Fibroblast of lung (primary cell): ENCODE measurements at regions not wholly inside any gene's neighbourhood (a gene's known extent, or its start where the extent isn't known, plus 50 kb on each side); places are given as distances from the start of the nearest gene placed in this dataset.

Experiments used
- DNase-seq, 2 donors: peaks; one replicate each; pipeline versions ENCODE4 v3.0.0 to v3.0.0-alpha.2; 2010; ENCODE audit warnings: low read depth in 2 of 2
- H2AFZ ChIP-seq: 2 replicates; pipeline ENCODE4 v1.5.1; 2012; ENCODE audit warnings: low read length, control low read depth, inconsistent platforms
- H3K27ac ChIP-seq: 2 replicates; pipeline ENCODE4 v1.5.1; 2011; ENCODE audit warnings: low read length, control low read depth; ENCODE audit not compliant: insufficient read depth
- H3K27me3 ChIP-seq: 2 replicates; pipeline ENCODE4 v1.5.1; 2011; ENCODE audit warnings: mild to moderate bottlenecking, low read length; ENCODE audit not compliant: control insufficient read depth, insufficient read depth
- H3K36me3 ChIP-seq: 2 replicates; pipeline ENCODE4 v1.5.1; 2011; ENCODE audit warnings: low read length; ENCODE audit not compliant: control insufficient read depth, insufficient read depth
- H3K4me1 ChIP-seq: 2 replicates; pipeline ENCODE4 v1.5.1; 2011; ENCODE audit warnings: low read length; ENCODE audit not compliant: control insufficient read depth, insufficient read depth; ENCODE audit errors: extremely low read depth
- H3K4me2 ChIP-seq: 2 replicates; pipeline ENCODE4 v1.5.1; 2011; ENCODE audit warnings: low read length, control low read depth; ENCODE audit not compliant: insufficient read depth; ENCODE audit errors: extremely low read depth
- H3K4me3 ChIP-seq, 4 experiments: fragments of 200-600 bp in 1 of 4; sonication (generic) in 1 of 4; replicated peaks in 1 of 4; 2 replicates each; pipeline ENCODE4 v1.5.1; 2011 to 2016; ENCODE audit warnings: low read length in 4 of 4, low read depth in 3 of 4, mild to moderate bottlenecking in 3 of 4, control low read depth in 2 of 4, inconsistent platforms in 1 of 4, mixed read lengths in 1 of 4; ENCODE audit not compliant: insufficient read depth in 1 of 4; ENCODE audit errors: control extremely low read depth in 1 of 4
- H3K79me2 ChIP-seq: 2 replicates; pipeline ENCODE4 v1.5.1; 2012; ENCODE audit warnings: mild to moderate bottlenecking, low read length, inconsistent platforms; ENCODE audit not compliant: control insufficient read depth, insufficient read depth
- H3K9ac ChIP-seq: 2 replicates; pipeline ENCODE4 v1.5.1; 2011; ENCODE audit warnings: mild to moderate bottlenecking, low read length, control low read depth; ENCODE audit not compliant: insufficient read depth
- H3K9me3 ChIP-seq: 2 replicates; pipeline ENCODE4 v1.5.1; 2012; ENCODE audit warnings: low read depth, low read length; ENCODE audit not compliant: control insufficient read depth, insufficient read depth
- H4K20me1 ChIP-seq: 2 replicates; pipeline ENCODE4 v1.5.1; 2011; ENCODE audit warnings: low read length; ENCODE audit not compliant: control insufficient read depth, insufficient read depth; ENCODE audit errors: extremely low read depth
- EZH2 ChIP-seq: IDR thresholded peaks from 2 replicates; pipeline ENCODE4 v1.5.1; 2012; ENCODE audit warnings: low read length, control low read depth, mild to moderate bottlenecking; ENCODE audit errors: missing control alignments
- TF ChIP-seq, protein P1 (sequence below), 2 donors: IDR thresholded peaks in 1 of 2; conservative IDR thresholded peaks in 1 of 2; 1 replicate in 1 of 2; 2 replicates in 1 of 2; pipeline ENCODE4 v1.5.1; 2011 to 2012; ENCODE audit warnings: low read length in 2 of 2, control low read depth in 1 of 2, inconsistent platforms in 1 of 2, low read depth in 1 of 2, mild to moderate bottlenecking in 1 of 2

- no peak for DNase-seq
- TF ChIP-seq, protein P1, sequence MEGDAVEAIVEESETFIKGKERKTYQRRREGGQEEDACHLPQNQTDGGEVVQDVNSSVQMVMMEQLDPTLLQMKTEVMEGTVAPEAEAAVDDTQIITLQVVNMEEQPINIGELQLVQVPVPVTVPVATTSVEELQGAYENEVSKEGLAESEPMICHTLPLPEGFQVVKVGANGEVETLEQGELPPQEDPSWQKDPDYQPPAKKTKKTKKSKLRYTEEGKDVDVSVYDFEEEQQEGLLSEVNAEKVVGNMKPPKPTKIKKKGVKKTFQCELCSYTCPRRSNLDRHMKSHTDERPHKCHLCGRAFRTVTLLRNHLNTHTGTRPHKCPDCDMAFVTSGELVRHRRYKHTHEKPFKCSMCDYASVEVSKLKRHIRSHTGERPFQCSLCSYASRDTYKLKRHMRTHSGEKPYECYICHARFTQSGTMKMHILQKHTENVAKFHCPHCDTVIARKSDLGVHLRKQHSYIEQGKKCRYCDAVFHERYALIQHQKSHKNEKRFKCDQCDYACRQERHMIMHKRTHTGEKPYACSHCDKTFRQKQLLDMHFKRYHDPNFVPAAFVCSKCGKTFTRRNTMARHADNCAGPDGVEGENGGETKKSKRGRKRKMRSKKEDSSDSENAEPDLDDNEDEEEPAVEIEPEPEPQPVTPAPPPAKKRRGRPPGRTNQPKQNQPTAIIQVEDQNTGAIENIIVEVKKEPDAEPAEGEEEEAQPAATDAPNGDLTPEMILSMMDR (conservative IDR thresholded peaks at IDR 0.05 in 1 of 2, IDR thresholded peaks at IDR 0.05 in 1 of 2; ENCODE audit: low read depth in 1 of 2, low read length in 2 of 2) = no peak
- no peak for TF ChIP-seq EZH2
- no peak overlapping the region for H2AFZ ChIP-seq
- no peaks in the 10 kb centered on the region for H3K9me3 ChIP-seq
- H3K27ac ChIP-seq = no peak overlapping the region
- H3K79me2 ChIP-seq = no peaks in the 10 kb centered on the region
- H3K4me1 ChIP-seq = no peaks in the 10 kb centered on the region
- no peaks in the 10 kb centered on the region for H3K36me3 ChIP-seq
- no peak overlapping the region for H3K4me2 ChIP-seq
- H3K4me3 ChIP-seq = no peak overlapping the region
- H4K20me1 ChIP-seq = no peaks in the 10 kb centered on the region
- H3K27me3 ChIP-seq = no peaks in the 10 kb centered on the region
- H3K9ac ChIP-seq = no peak overlapping the region
Measured at GRCh38 chr13:70484931-70485330, 376.7 kb upstream of the KLHL1 start.

- TF ChIP-seq, protein P1 (conservative IDR thresholded peaks at IDR 0.05 in 1 of 2, IDR thresholded peaks at IDR 0.05 in 1 of 2; ENCODE audit: low read depth in 1 of 2, low read length in 2 of 2) = no peak
- TF ChIP-seq EZH2 = no peak
- Histone ChIP-seq H2AFZ (no peak overlapping the region), H3K27me3 (no peaks in the 10 kb centered on the region), H3K4me3 (no peak overlapping the region), H3K4me2 (no peak overlapping the region), H3K9ac (no peak overlapping the region), H4K20me1 (no peaks in the 10 kb centered on the region), H3K36me3 (no peaks in the 10 kb centered on the region), H3K79me2 (no peaks in the 10 kb centered on the region), H3K9me3 (no peaks in the 10 kb centered on the region), H3K27ac (no peak overlapping the region), H3K4me1 (no peaks in the 10 kb centered on the region)
- no peak for DNase-seq
Measured at GRCh38 chr13:70483599-70484276, 375.5 kb upstream of the KLHL1 start.

GRCh38 chr13:70473907-70474306 is 365.7 kb upstream of the KLHL1 start:
- Histone ChIP-seq H3K79me2 (no peaks in the 10 kb centered on the region), H2AFZ (no peak overlapping the region), H3K4me2 (no peak overlapping the region), H4K20me1 (no peaks in the 10 kb centered on the region), H3K4me1 (no peaks in the 10 kb centered on the region), H3K9me3 (no peaks in the 10 kb centered on the region), H3K9ac (no peak overlapping the region), H3K27ac (no peak overlapping the region), H3K4me3 (no peak overlapping the region), H3K27me3 (no peaks in the 10 kb centered on the region), H3K36me3 (no peaks in the 10 kb centered on the region)
- TF ChIP-seq, protein P1 (conservative IDR thresholded peaks at IDR 0.05 in 1 of 2, IDR thresholded peaks at IDR 0.05 in 1 of 2; ENCODE audit: low read depth in 1 of 2, low read length in 2 of 2) = no peak
- no peak for TF ChIP-seq EZH2
- no peak for DNase-seq
